GM23248 (cell line): ENCODE measurements at regions not wholly inside any gene's neighbourhood (a gene's known extent, or its start where the extent isn't known, plus 50 kb on each side); places are given as distances from the start of the nearest gene placed in this dataset.

ENCODE experiments used
- EZH2 ChIP-seq: fragments of 200-600 bp; sonication (generic); IDR thresholded peaks from 2 replicates; pipeline ENCODE4 v1.6.1; 2018; ENCODE audit warnings: antibody characterized with exemption, mild to moderate bottlenecking; ENCODE audit not compliant: insufficient read depth, poor library complexity, severe bottlenecking
- EZH2phosphoT487 ChIP-seq: fragments of 200-600 bp; sonication (generic); IDR thresholded peaks from 2 replicates; pipeline ENCODE4 v1.6.1; 2018; ENCODE audit warnings: antibody characterized with exemption, moderate library complexity, mild to moderate bottlenecking, low read depth; ENCODE audit not compliant: insufficient read depth

DNA sequence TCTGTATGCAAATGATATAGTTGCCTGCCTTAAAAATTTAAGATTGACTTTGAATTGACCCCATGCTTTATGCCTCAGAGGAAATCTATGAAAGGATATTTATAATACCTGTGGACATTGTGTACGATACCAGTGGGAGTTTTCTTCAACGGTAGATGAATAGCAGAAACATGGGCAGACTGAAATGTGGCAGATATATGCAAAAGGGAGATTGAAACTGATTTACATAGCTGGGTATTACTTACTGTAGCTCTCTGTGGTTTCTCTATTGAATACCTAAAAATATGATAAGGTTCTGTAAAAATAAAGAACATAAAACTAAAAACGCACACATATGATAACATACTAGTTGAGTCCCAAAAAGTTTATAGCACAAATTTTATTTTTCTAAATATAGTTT, 345.2 kb upstream of the PCSK5 start:
- TF ChIP-seq EZH2 (no peak), EZH2phosphoT487 (no peak)
